ENCODE measurements at regions not wholly inside any gene's neighbourhood (a gene's known extent, or its start where the extent isn't known, plus 50 kb on each side); places are given as distances from the start of the nearest gene placed in this dataset.

GRCh38 chr9:17930071-17930470 is 351.2 kb downstream of the SH3GL2 start:
- Histone ChIP-seq H3K4me1 (ENCODE audit: insufficient read depth, low read length) (no peaks in the 10 kb centered on the region), H3K79me2 (ENCODE audit: low read length) (no peaks in the 10 kb centered on the region), H3F3A (ENCODE audit: low read length, unreplicated experiment) (no peaks in the 10 kb centered on the region), H3K4me2 (ENCODE audit: low read length) (no peak overlapping the region), H2AFZ (ENCODE audit: low read length) (no peak overlapping the region), H3K36me3 (ENCODE audit: low read depth, low read length) (no peaks in the 10 kb centered on the region), H3K9me3 (ENCODE audit: low read length) (no peaks in the 10 kb centered on the region), H3K9ac (ENCODE audit: low read length) (no peak overlapping the region), H3K9me2 (replicated peaks; ENCODE audit: low read length) (no peaks in the 10 kb centered on the region), H3K27me3 (ENCODE audit: low read length) (peaks cover 40% of the 10 kb centered on the region), H4K20me1 (ENCODE audit: low read length) (no peaks in the 10 kb centered on the region), H3K27ac (ENCODE audit: low read length) (no peak overlapping the region), H3K4me3 (ENCODE audit: low read length) (no peak overlapping the region)
- POLR2A ChIA-PET (ENCODE audit: unreplicated experiment) = no interaction called here
- intact Hi-C loops (cut with micrococcal nuclease) = no loop called here
- CTCF ChIA-PET = no interaction called here
- DNase-seq (no peak), ATAC-seq (no peak)
- no peak for TF ChIP-seq EZH2phosphoT487 (IDR thresholded peaks at IDR 0.05; ENCODE audit: borderline replicate concordance, low read length)
- TF ChIP-seq EZH2 (IDR thresholded peaks at IDR 0.05; ENCODE audit: low read length, unreplicated experiment) = no peak
- no peak for TF ChIP-seq CTCF (conservative IDR thresholded peaks at IDR 0.05; ENCODE audit: low read depth, low read length)
- BruUV-seq (replicated peaks) = no TSS peak

GRCh38 chr9:17936365-17936764 is 357.5 kb downstream of the SH3GL2 start:
- Histone ChIP-seq H4K20me1 (ENCODE audit: low read length) (no peaks in the 10 kb centered on the region), H3K4me1 (ENCODE audit: insufficient read depth, low read length) (no peaks in the 10 kb centered on the region), H3K27ac (ENCODE audit: low read length) (no peak overlapping the region), H3K27me3 (ENCODE audit: low read length) (peaks cover 53% of the 10 kb centered on the region), H2AFZ (ENCODE audit: low read length) (no peak overlapping the region), H3K4me2 (ENCODE audit: low read length) (no peak overlapping the region), H3K36me3 (ENCODE audit: low read depth, low read length) (no peaks in the 10 kb centered on the region), H3F3A (ENCODE audit: low read length, unreplicated experiment) (no peaks in the 10 kb centered on the region), H3K9me3 (ENCODE audit: low read length) (no peaks in the 10 kb centered on the region), H3K79me2 (ENCODE audit: low read length) (no peaks in the 10 kb centered on the region), H3K4me3 (ENCODE audit: low read length) (no peak overlapping the region), H3K9me2 (replicated peaks; ENCODE audit: low read length) (no peaks in the 10 kb centered on the region), H3K9ac (ENCODE audit: low read length) (no peak overlapping the region)
- intact Hi-C loops (cut with micrococcal nuclease) = no loop called here
- DNase-seq (no peak), ATAC-seq (no peak)
- TF ChIP-seq EZH2phosphoT487 (IDR thresholded peaks at IDR 0.05; ENCODE audit: borderline replicate concordance, low read length) (no peak), CTCF (conservative IDR thresholded peaks at IDR 0.05; ENCODE audit: low read depth, low read length) (no peak), EZH2 (IDR thresholded peaks at IDR 0.05; ENCODE audit: low read length, unreplicated experiment) (no peak)
- no TSS peak for BruUV-seq (replicated peaks)
- POLR2A ChIA-PET (ENCODE audit: unreplicated experiment) = no interaction called here
- CTCF ChIA-PET = no interaction called here

GRCh38 chr9:17938035-17938655 is 359.3 kb downstream of the SH3GL2 start:
- TF ChIP-seq CTCF (conservative IDR thresholded peaks at IDR 0.05; ENCODE audit: low read depth, low read length) (no peak), EZH2phosphoT487 (IDR thresholded peaks at IDR 0.05; ENCODE audit: borderline replicate concordance, low read length) (no peak), EZH2 (IDR thresholded peaks at IDR 0.05; ENCODE audit: low read length, unreplicated experiment) (no peak)
- Histone ChIP-seq H3K27me3 (ENCODE audit: low read length) (peaks cover 36% of the 10 kb centered on the region), H3K4me3 (ENCODE audit: low read length) (no peak overlapping the region), H3K9me3 (ENCODE audit: low read length) (no peaks in the 10 kb centered on the region), H3K9ac (ENCODE audit: low read length) (no peak overlapping the region), H2AFZ (ENCODE audit: low read length) (no peak overlapping the region), H3K4me1 (ENCODE audit: insufficient read depth, low read length) (no peaks in the 10 kb centered on the region), H3K27ac (ENCODE audit: low read length) (no peak overlapping the region), H3K79me2 (ENCODE audit: low read length) (no peaks in the 10 kb centered on the region), H3K36me3 (ENCODE audit: low read depth, low read length) (no peaks in the 10 kb centered on the region), H3F3A (ENCODE audit: low read length, unreplicated experiment) (no peaks in the 10 kb centered on the region), H4K20me1 (ENCODE audit: low read length) (no peaks in the 10 kb centered on the region), H3K4me2 (ENCODE audit: low read length) (no peak overlapping the region), H3K9me2 (replicated peaks; ENCODE audit: low read length) (no peaks in the 10 kb centered on the region)
- intact Hi-C loops (cut with micrococcal nuclease) = no loop called here
- ChIA-PET CTCF (no interaction called here), POLR2A (ENCODE audit: unreplicated experiment) (interaction anchor here (0.6 kb wide), 1 partner anchor 134 kb away, joined by 3 read pairs; no protein-coding TSS in a partner anchor)
- ATAC-seq (no peak), DNase-seq (no peak)
- no TSS peak for BruUV-seq (replicated peaks)
